NCI-H1105 treated with DMSO at 0.1 percent for 48 hours (cell line): ENCODE measurements at regions not wholly inside any gene's neighbourhood (a gene's known extent, or its start where the extent isn't known, plus 50 kb on each side); places are given as distances from the start of the nearest gene placed in this dataset.

Experiments
- DNase-seq: peaks from one replicate; lab custom pipeline; 2025; lab: John Stamatoyannopoulos, UW

- DNase-seq, result no peak
Observed at GRCh38 chr4:14841801-14842768, 160.2 kb upstream of the CPEB2 start.

GRCh38 chr4:14842964-14843630 lies 159.2 kb upstream of the CPEB2 start:
- DNase-seq, result no peak

- DNase-seq, result no peak
Observed at GRCh38 chr4:14844061-14844460, 158.2 kb upstream of the CPEB2 start.

- DNase-seq, result no peak
Observed at GRCh38 chr4:14848229-14848628, 154.1 kb upstream of the CPEB2 start.

- no peak for DNase-seq
Observed at GRCh38 chr4:14850455-14851097, 151.7 kb upstream of the CPEB2 start.

GRCh38 chr4:14853176-14853943 lies 148.9 kb upstream of the CPEB2 start:
- DNase-seq, result no peak

GRCh38 chr4:14855719-14856061 lies 146.6 kb upstream of the CPEB2 start:
- DNase-seq, result no peak

GRCh38 chr4:14856062-14856933 lies 146.0 kb upstream of the CPEB2 start:
- DNase-seq, result peak; percentile 15

GRCh38 chr4:14856934-14857235 lies 145.4 kb upstream of the CPEB2 start:
- no peak for DNase-seq

GRCh38 chr4:14857475-14857874 lies 144.8 kb upstream of the CPEB2 start:
- DNase-seq, result no peak

- no peak for DNase-seq
Observed at GRCh38 chr4:14857981-14858380, 144.3 kb upstream of the CPEB2 start.

- no peak for DNase-seq
Observed at GRCh38 chr4:14862891-14863290, 139.4 kb upstream of the CPEB2 start.

GRCh38 chr4:14863418-14864364 lies 138.6 kb upstream of the CPEB2 start:
- DNase-seq, result no peak

- no peak for DNase-seq
Observed at GRCh38 chr4:14864365-14865030, 137.8 kb upstream of the CPEB2 start.

GRCh38 chr4:14865031-14865366 lies 137.3 kb upstream of the CPEB2 start:
- no peak for DNase-seq

GRCh38 chr4:14865804-14866203 lies 136.5 kb upstream of the CPEB2 start:
- DNase-seq, result no peak

GRCh38 chr4:14867847-14868246 lies 134.4 kb upstream of the CPEB2 start:
- peak; percentile 37 for DNase-seq

- no peak for DNase-seq
Observed at GRCh38 chr4:14868426-14869395, 133.6 kb upstream of the CPEB2 start.
